Mesendoderm (in vitro differentiated cells): ENCODE measurements at regions not wholly inside any gene's neighbourhood (a gene's known extent, or its start where the extent isn't known, plus 50 kb on each side); places are given as distances from the start of the nearest gene placed in this dataset.

Experiments
- DNase-seq: peaks from one replicate; pipeline ENCODE4 v3.0.0; 2013
- H2AK5ac ChIP-seq: 2 replicates; pipeline ENCODE4 v1.6.1; 2013; ENCODE audit warnings: low read length, inconsistent platforms
- H2BK120ac ChIP-seq: 2 replicates; pipeline ENCODE4 v1.6.1; 2013; ENCODE audit warnings: low read depth, mild to moderate bottlenecking, low read length, moderate library complexity, mixed read lengths
- H2BK15ac ChIP-seq: replicated peaks from 2 replicates; pipeline ENCODE4 v1.6.1; 2013; ENCODE audit warnings: low read depth, mild to moderate bottlenecking, moderate library complexity
- H2BK5ac ChIP-seq: 2 replicates; pipeline ENCODE4 v1.6.1; 2013; ENCODE audit warnings: low read length, inconsistent platforms
- H3K18ac ChIP-seq: 2 replicates; pipeline ENCODE4 v1.6.1; 2013; ENCODE audit warnings: mild to moderate bottlenecking, low read length, mixed read lengths
- H3K23ac ChIP-seq: one replicate; pipeline ENCODE4 v1.6.1; 2013; ENCODE audit warnings: low read length
- H3K27ac ChIP-seq: 2 replicates; pipeline ENCODE4 v1.5.1; 2013; ENCODE audit warnings: low read depth, mild to moderate bottlenecking, inconsistent platforms, low read length, moderate library complexity
- H3K27me3 ChIP-seq: 2 replicates; pipeline ENCODE4 v1.6.1; 2013; ENCODE audit warnings: low read length, control low read depth, mild to moderate bottlenecking, inconsistent platforms; ENCODE audit not compliant: insufficient read depth, poor library complexity
- H3K36me3 ChIP-seq: 2 replicates; pipeline ENCODE4 v1.6.1; 2013; ENCODE audit warnings: low read length, inconsistent platforms; ENCODE audit not compliant: control insufficient read depth, insufficient read depth
- H3K4ac ChIP-seq: one replicate; pipeline ENCODE4 v1.6.1; 2013; ENCODE audit warnings: low read depth, mild to moderate bottlenecking, low read length, moderate library complexity
- H3K4me1 ChIP-seq: 2 replicates; pipeline ENCODE4 v1.6.1; 2013; ENCODE audit warnings: low read depth, low read length, inconsistent platforms; ENCODE audit not compliant: control insufficient read depth
- H3K4me2 ChIP-seq: 2 replicates; pipeline ENCODE4 v1.6.1; 2013; ENCODE audit warnings: low read length
- H3K4me3 ChIP-seq: 2 replicates; pipeline ENCODE4 v1.5.1; 2013; ENCODE audit warnings: mild to moderate bottlenecking, low read length
- H3K56ac ChIP-seq: one replicate; pipeline ENCODE4 v1.6.1; 2013; ENCODE audit warnings: low read length
- H3K79me1 ChIP-seq: 2 replicates; pipeline ENCODE4 v1.6.1; 2013; ENCODE audit warnings: low read length, inconsistent platforms
- H3K79me2 ChIP-seq: 2 replicates; pipeline ENCODE4 v1.6.1; 2013; ENCODE audit warnings: mild to moderate bottlenecking, low read length; ENCODE audit not compliant: control insufficient read depth, insufficient read depth
- H3K9ac ChIP-seq: 2 replicates; pipeline ENCODE4 v1.6.1; 2013; ENCODE audit warnings: low read length, inconsistent platforms
- H4K5ac ChIP-seq: one replicate; pipeline ENCODE4 v1.6.1; 2013; ENCODE audit warnings: low read length
- H4K8ac ChIP-seq: one replicate; pipeline ENCODE4 v1.6.1; 2013; ENCODE audit warnings: low read depth, mild to moderate bottlenecking, control low read depth, low read length, moderate library complexity
- WGBS: extraction: QIAGEN DNeasy Blood & Tissue Kit; methylation state at CpG from one replicate; pipeline ENCODE4 v1.1.7; 2013; ENCODE audit warnings: low lambda C conversion rate, missing lambda C conversion rate; ENCODE audit not compliant: insufficient coverage; ENCODE audit errors: extremely low coverage; 5-methylcytosine and 5-hydroxymethylcytosine counted together

GRCh38 chr3:106946866-106947265, 430.4 kb upstream of the CCDC54 start:
- no peak overlapping the region for H3K27ac ChIP-seq
- no peak overlapping the region for H3K23ac ChIP-seq
- no peak overlapping the region for H3K4me3 ChIP-seq
- no peaks in the 10 kb centered on the region for H3K4me1 ChIP-seq
- no peak overlapping the region for H2BK15ac ChIP-seq
- H3K79me2 ChIP-seq: no peaks in the 10 kb centered on the region
- no peak overlapping the region for H4K5ac ChIP-seq
- no peak overlapping the region for H4K8ac ChIP-seq
- no peak overlapping the region for H3K9ac ChIP-seq
- H3K4me2 ChIP-seq: no peak overlapping the region
- DNase-seq: no peak
- H2AK5ac ChIP-seq: no peak overlapping the region
- no CpG with 5 or more reads among the region's 3 CpGs for WGBS
- H3K27me3 ChIP-seq: no peaks in the 10 kb centered on the region
- no peaks in the 10 kb centered on the region for H3K79me1 ChIP-seq
- no peak overlapping the region for H2BK120ac ChIP-seq
- no peaks in the 10 kb centered on the region for H3K36me3 ChIP-seq
- no peak overlapping the region for H3K4ac ChIP-seq
- H2BK5ac ChIP-seq: no peak overlapping the region
- no peak overlapping the region for H3K56ac ChIP-seq
- H3K18ac ChIP-seq: no peak overlapping the region

DNA sequence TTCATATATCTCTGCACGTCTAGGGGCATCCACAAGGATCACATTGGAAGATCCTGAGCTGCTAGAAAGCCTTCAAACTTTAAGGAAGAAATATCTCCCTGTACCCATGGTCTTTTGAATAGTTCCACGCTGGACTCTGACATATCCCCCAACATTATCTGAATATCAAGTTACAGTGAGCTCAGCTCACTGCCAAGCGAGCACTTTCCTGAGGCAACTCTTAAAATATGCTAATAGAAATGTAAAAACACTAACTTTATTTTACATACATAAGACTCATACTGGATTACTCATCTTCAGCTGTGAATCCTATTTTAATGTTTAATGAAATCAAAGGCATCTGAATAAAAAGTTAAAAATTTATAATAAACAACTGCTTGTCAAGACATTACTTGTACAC, 420.2 kb upstream of the CCDC54 start:
- peak overlapping the region; percentile 85 for H2BK15ac ChIP-seq
- no peak overlapping the region for H3K27ac ChIP-seq
- H3K36me3 ChIP-seq: no peaks in the 10 kb centered on the region
- no peak overlapping the region for H3K9ac ChIP-seq
- H3K4ac ChIP-seq: no peak overlapping the region
- WGBS: no CpG with 5 or more reads among the region's 3 CpGs
- H4K8ac ChIP-seq: no peak overlapping the region
- no peaks in the 10 kb centered on the region for H3K27me3 ChIP-seq
- H3K79me2 ChIP-seq: no peaks in the 10 kb centered on the region
- H3K56ac ChIP-seq: no peak overlapping the region
- H4K5ac ChIP-seq: no peak overlapping the region
- H2BK120ac ChIP-seq: no peak overlapping the region
- H3K23ac ChIP-seq: no peak overlapping the region
- H3K18ac ChIP-seq: no peak overlapping the region
- no peaks in the 10 kb centered on the region for H3K79me1 ChIP-seq
- no peak overlapping the region for H3K4me2 ChIP-seq
- no peak overlapping the region for H2AK5ac ChIP-seq
- peaks cover 1% of the 10 kb centered on the region for H3K4me1 ChIP-seq
- no peak overlapping the region for H2BK5ac ChIP-seq
- DNase-seq: no peak
- no peak overlapping the region for H3K4me3 ChIP-seq

GRCh38 chr3:106962993-106963392, 414.2 kb upstream of the CCDC54 start:
- Histone ChIP-seq H2BK120ac (no peak overlapping the region), H3K27ac (no peak overlapping the region), H3K4me2 (no peak overlapping the region), H4K5ac (no peak overlapping the region), H3K36me3 (no peaks in the 10 kb centered on the region), H3K4ac (no peak overlapping the region), H3K56ac (no peak overlapping the region), H3K9ac (no peak overlapping the region), H2AK5ac (no peak overlapping the region), H3K18ac (no peak overlapping the region), H3K79me1 (no peaks in the 10 kb centered on the region), H4K8ac (no peak overlapping the region), H2BK15ac (no peak overlapping the region), H3K4me1 (no peaks in the 10 kb centered on the region), H3K27me3 (no peaks in the 10 kb centered on the region), H2BK5ac (no peak overlapping the region), H3K23ac (no peak overlapping the region), H3K4me3 (no peak overlapping the region), H3K79me2 (no peaks in the 10 kb centered on the region)
- no CpG with 5 or more reads among the region's 1 CpG for WGBS
- no peak for DNase-seq

DNA sequence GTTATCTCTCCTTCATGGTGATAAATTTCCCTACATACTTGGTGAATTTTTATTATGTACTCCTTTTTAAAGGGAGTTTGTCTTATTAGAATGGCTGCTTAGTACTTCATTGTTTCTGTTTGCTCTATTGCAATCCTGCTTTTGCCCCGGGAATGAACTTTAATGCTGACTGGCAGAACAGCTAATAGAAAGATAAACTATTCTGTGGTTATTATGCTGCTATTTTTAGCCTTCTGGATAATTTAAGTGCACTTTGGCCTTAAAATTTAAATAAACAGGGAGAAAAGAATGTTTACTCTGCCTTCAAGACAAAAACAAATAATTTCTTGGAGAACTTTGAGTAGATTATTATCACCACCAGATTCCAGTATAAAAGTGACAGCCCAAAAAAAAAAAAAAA, 413.8 kb upstream of the CCDC54 start:
- no peak overlapping the region for H2BK15ac ChIP-seq
- no peak overlapping the region for H3K4me2 ChIP-seq
- H3K56ac ChIP-seq: no peak overlapping the region
- no peaks in the 10 kb centered on the region for H3K79me2 ChIP-seq
- H3K27ac ChIP-seq: no peak overlapping the region
- H3K4me1 ChIP-seq: no peaks in the 10 kb centered on the region
- H3K4ac ChIP-seq: no peak overlapping the region
- no peak overlapping the region for H4K5ac ChIP-seq
- H3K23ac ChIP-seq: no peak overlapping the region
- H3K18ac ChIP-seq: no peak overlapping the region
- H3K9ac ChIP-seq: no peak overlapping the region
- H2BK120ac ChIP-seq: no peak overlapping the region
- no peaks in the 10 kb centered on the region for H3K27me3 ChIP-seq
- no CpG with 5 or more reads among the region's 1 CpG for WGBS
- H3K4me3 ChIP-seq: no peak overlapping the region
- H2AK5ac ChIP-seq: no peak overlapping the region
- H3K79me1 ChIP-seq: no peaks in the 10 kb centered on the region
- no peaks in the 10 kb centered on the region for H3K36me3 ChIP-seq
- DNase-seq: no peak
- H2BK5ac ChIP-seq: no peak overlapping the region
- no peak overlapping the region for H4K8ac ChIP-seq

GRCh38 chr3:106965307-106965706, 411.9 kb upstream of the CCDC54 start:
- H3K79me1 ChIP-seq: no peaks in the 10 kb centered on the region
- no peaks in the 10 kb centered on the region for H3K79me2 ChIP-seq
- H2BK120ac ChIP-seq: no peak overlapping the region
- H3K27me3 ChIP-seq: no peaks in the 10 kb centered on the region
- no peak overlapping the region for H4K5ac ChIP-seq
- H3K9ac ChIP-seq: no peak overlapping the region
- no peak overlapping the region for H3K4me3 ChIP-seq
- H3K56ac ChIP-seq: no peak overlapping the region
- H3K36me3 ChIP-seq: no peaks in the 10 kb centered on the region
- H2BK5ac ChIP-seq: no peak overlapping the region
- no peak overlapping the region for H3K27ac ChIP-seq
- H2BK15ac ChIP-seq: no peak overlapping the region
- DNase-seq: no peak
- H3K18ac ChIP-seq: no peak overlapping the region
- H4K8ac ChIP-seq: no peak overlapping the region
- no CpG with 5 or more reads among the region's 3 CpGs for WGBS
- no peak overlapping the region for H2AK5ac ChIP-seq
- H3K23ac ChIP-seq: no peak overlapping the region
- H3K4me1 ChIP-seq: no peaks in the 10 kb centered on the region
- H3K4ac ChIP-seq: no peak overlapping the region
- H3K4me2 ChIP-seq: no peak overlapping the region

DNA sequence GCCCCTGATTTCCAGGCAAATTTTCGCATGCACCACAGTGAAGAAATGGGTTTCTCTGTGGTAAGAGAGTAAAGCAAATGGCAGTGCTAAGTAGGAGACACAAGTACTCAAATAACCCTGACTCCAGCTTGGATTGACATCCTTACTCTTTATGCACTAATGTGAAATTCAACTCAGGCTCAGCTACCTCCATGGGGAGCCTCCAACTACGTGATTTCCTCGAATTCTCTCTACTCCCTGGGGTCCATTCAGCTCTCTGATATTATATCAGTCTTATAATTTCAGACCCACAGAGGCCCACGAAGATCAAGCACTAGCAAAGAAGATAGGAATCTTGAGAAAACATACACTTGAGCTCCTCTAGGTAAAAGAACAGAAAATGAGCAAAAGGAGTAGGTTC, 407.6 kb upstream of the CCDC54 start:
- Histone ChIP-seq H3K36me3 (no peaks in the 10 kb centered on the region), H3K79me2 (no peaks in the 10 kb centered on the region), H3K18ac (no peak overlapping the region), H3K79me1 (no peaks in the 10 kb centered on the region), H3K4me2 (no peak overlapping the region), H3K4me3 (no peak overlapping the region), H3K4me1 (no peaks in the 10 kb centered on the region), H2BK5ac (no peak overlapping the region), H3K27me3 (no peaks in the 10 kb centered on the region), H3K27ac (no peak overlapping the region), H3K56ac (no peak overlapping the region), H3K23ac (no peak overlapping the region), H2AK5ac (no peak overlapping the region), H2BK120ac (no peak overlapping the region), H4K5ac (no peak overlapping the region), H3K4ac (no peak overlapping the region), H3K9ac (no peak overlapping the region), H4K8ac (no peak overlapping the region), H2BK15ac (no peak overlapping the region)
- no peak for DNase-seq
- WGBS: no CpG with 5 or more reads among the region's 4 CpGs
